AG04449 (cell line): ENCODE measurements at regions not wholly inside any gene's neighbourhood (a gene's known extent, or its start where the extent isn't known, plus 50 kb on each side); places are given as distances from the start of the nearest gene placed in this dataset.

Source experiments
- CTCF ChIA-PET: fragments of 350-600 bp; formaldehyde crosslinking; extraction: SDS; loops from one replicate; lab custom pipeline; 2021; ENCODE audit warnings: antibody characterized with exemption; lab: Yijun Ruan, JAX
- POLR2A ChIA-PET: fragments of 400-600, 350-600 bp; formaldehyde crosslinking; extraction: SDS; loops from one replicate; lab custom pipeline; 2020; ENCODE audit warnings: antibody characterized with exemption, inconsistent platforms; lab: Yijun Ruan, JAX
- DNase-seq: peaks from one replicate; pipeline ENCODE4 v3.0.0-alpha.2; 2010; ENCODE audit warnings: low read depth, low spot score
- H3K4me3 ChIP-seq: 2 replicates; pipeline ENCODE4 v1.5.1; 2011; ENCODE audit warnings: low read depth, mild to moderate bottlenecking, control low read depth, low read length
- TF ChIP-seq, protein P1 (sequence below): IDR thresholded peaks from one replicate; pipeline ENCODE4 v1.5.1; 2011; ENCODE audit warnings: mild to moderate bottlenecking, moderate library complexity, low read length, control low read depth, inconsistent platforms; ENCODE audit not compliant: insufficient read depth; ENCODE audit errors: missing control alignments

- no peak overlapping the region for H3K4me3 ChIP-seq
- TF ChIP-seq, protein P1, sequence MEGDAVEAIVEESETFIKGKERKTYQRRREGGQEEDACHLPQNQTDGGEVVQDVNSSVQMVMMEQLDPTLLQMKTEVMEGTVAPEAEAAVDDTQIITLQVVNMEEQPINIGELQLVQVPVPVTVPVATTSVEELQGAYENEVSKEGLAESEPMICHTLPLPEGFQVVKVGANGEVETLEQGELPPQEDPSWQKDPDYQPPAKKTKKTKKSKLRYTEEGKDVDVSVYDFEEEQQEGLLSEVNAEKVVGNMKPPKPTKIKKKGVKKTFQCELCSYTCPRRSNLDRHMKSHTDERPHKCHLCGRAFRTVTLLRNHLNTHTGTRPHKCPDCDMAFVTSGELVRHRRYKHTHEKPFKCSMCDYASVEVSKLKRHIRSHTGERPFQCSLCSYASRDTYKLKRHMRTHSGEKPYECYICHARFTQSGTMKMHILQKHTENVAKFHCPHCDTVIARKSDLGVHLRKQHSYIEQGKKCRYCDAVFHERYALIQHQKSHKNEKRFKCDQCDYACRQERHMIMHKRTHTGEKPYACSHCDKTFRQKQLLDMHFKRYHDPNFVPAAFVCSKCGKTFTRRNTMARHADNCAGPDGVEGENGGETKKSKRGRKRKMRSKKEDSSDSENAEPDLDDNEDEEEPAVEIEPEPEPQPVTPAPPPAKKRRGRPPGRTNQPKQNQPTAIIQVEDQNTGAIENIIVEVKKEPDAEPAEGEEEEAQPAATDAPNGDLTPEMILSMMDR, result peak; percentile 20
- CTCF ChIA-PET, result interaction anchor here (0.7 to 6.6 kb wide), 16 partner anchors 9 to 387 kb away, joined by 3 to 113 read pairs (median 4); no protein-coding TSS in a partner anchor
- POLR2A ChIA-PET, result no interaction called here
- no peak for DNase-seq
These were observed 71.8 kb upstream of the PIK3CG start for GRCh38 chr7:106793015-106793975.

DNA sequence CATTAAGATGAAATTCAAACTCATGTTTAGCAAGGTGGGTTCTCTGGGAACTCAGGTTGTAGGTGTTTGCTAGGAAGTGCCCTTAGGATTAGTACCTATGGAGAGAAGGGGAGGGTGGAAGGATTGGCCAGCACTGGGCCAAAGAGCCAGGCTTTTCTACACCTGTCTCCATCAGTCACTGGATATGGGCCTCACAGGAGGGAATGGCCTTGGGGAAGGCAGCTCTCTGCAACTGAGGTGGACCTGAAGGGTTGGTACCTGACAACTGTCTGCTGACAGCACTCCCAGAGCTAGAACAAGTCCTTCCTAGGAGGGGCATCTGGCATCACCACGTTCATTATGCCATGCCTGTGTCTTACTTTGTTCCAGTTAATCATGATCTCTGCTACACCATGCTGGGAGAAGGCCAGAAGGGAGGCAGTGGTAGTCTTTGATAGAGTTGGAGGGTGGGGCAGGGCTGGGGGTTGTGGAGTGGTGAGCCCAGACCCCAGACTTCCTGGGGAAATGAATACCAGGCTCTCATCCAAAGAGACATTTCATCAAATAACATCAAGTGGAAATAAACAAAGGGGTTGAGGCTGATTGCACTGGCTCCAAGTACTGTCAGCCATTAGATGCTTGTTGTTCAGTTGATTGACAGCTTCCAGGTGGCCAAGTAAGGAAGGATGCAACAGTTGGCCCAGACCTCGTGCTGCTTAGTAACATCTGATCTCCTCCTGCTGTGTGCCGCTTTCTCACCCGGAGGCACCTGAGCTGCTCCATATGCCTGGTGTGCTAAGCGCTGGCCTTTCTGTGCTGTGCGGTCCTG lies 70.6 kb upstream of the PIK3CG start:
- POLR2A ChIA-PET, result no interaction called here
- no peak for DNase-seq
- TF ChIP-seq, protein P1, result no peak
- CTCF ChIA-PET, result interaction anchor here (1.6 to 6.6 kb wide), 4 partner anchors 17 to 355 kb away, joined by 3 to 113 read pairs (median 8); no protein-coding TSS in a partner anchor
- no peak overlapping the region for H3K4me3 ChIP-seq

DNA sequence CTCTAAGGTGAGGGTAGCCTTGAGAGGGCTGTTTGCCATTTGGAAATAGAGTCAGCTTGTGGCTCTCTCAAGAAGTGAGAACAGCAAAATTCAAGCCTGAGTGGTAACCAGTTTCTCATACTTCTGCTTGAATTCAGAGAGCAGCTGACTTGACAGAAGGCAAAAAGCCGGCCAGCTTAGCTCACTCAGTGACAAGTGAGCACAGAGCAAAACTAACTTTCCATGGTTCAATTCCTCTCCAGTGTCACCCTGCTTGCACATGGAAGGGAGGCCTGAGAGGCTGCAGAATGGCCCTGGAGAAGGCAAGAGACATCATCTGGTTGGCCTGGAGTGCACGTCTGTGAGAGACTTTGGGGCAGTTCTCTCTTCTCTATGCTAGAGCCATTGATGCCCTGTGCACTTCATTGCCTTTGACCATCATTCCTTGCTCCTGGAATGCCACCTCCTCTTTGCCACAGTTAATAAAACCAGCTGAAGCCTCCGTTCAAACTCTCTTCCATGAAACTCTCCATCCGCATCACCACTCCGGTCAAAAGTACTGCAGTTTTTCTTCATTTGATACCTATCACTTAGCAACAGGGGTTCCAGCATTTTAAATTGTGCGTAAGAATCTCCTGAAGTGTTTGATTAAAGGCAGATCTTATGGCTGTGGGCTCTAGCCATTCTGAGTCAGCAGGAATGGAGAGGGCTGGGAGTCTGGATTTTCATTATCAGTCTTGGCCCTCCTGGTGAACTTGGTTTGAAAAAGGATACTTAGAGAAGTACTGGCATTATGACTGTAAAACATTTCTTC lies 69.8 kb upstream of the PIK3CG start:
- TF ChIP-seq, protein P1, result no peak
- CTCF ChIA-PET, result interaction anchor here (1.6 to 6.6 kb wide), 3 partner anchors 17 to 355 kb away, joined by 3 to 113 read pairs (median 3); no protein-coding TSS in a partner anchor

GRCh38 chr7:106795877-106796231 lies 69.2 kb upstream of the PIK3CG start:
- TF ChIP-seq, protein P1, result no peak
- POLR2A ChIA-PET, result no interaction called here
- H3K4me3 ChIP-seq, result no peak overlapping the region
- CTCF ChIA-PET, result interaction anchor here (1.6 to 6.6 kb wide), 2 partner anchors 16 to 354 kb away, joined by 3 to 113 read pairs; no protein-coding TSS in a partner anchor
- no peak for DNase-seq

More for the DNA sequence above, 69.8 kb upstream of the PIK3CG start:
- H3K4me3 ChIP-seq, result no peak overlapping the region
- DNase-seq, result no peak
- POLR2A ChIA-PET, result no interaction called here

DNA sequence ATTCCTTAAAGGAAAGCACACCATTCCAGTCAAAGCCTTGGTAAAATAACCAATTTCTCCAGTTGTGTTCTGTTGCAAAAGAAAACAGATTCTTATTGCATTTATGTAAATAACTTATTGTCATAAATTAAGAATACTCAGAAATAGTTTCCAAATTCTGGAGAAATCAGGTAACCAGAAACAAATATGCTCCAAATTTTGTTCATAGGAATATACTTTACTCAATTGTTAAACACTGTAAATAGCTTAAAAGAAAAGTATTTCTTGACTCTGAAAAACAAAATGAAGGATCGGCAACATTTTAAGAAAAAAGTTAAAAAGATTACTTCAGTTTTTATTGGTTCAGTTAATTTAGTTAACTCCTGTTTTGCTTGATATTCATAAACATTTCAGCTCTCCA lies 67.1 kb upstream of the PIK3CG start:
- POLR2A ChIA-PET, result no interaction called here
- TF ChIP-seq, protein P1, result no peak
- DNase-seq, result no peak
- H3K4me3 ChIP-seq, result no peak overlapping the region
- CTCF ChIA-PET, result interaction anchor here (6.6 kb wide), 1 partner anchor 352 kb away, joined by 113 read pairs; no protein-coding TSS in a partner anchor
